Small intestine (tissue), 7 donors: ENCODE measurements at regions not wholly inside any gene's neighbourhood (a gene's known extent, or its start where the extent isn't known, plus 50 kb on each side); places are given as distances from the start of the nearest gene placed in this dataset.

Experiments used
- DNase-seq, 2 donors: peaks; one replicate each; pipeline versions ENCODE4 v3.0.0 to v3.0.0-alpha.2; 2013
- FAIRE-seq: peaks from 2 replicates; lab custom pipeline; 2012; peaks lifted over from hg19 to GRCh38; lab: Jason Lieb, UNC
- H3K27ac ChIP-seq, 3 donors: one replicate each; pipeline ENCODE4 v1.5.1; 2013; ENCODE audit warnings: low read length in 2 of 3, mild to moderate bottlenecking in 2 of 3, control low read depth in 1 of 3, inconsistent platforms in 1 of 3, low read depth in 1 of 3, moderate library complexity in 1 of 3
- H3K27me3 ChIP-seq, 3 donors: one replicate each; pipeline ENCODE4 v1.6.1; 2013; ENCODE audit warnings: low read length in 3 of 3, inconsistent platforms in 1 of 3; ENCODE audit not compliant: control insufficient read depth in 3 of 3, insufficient read depth in 3 of 3
- H3K36me3 ChIP-seq, 3 donors: one replicate each; pipeline ENCODE4 v1.6.1; 2013; ENCODE audit warnings: low read length in 3 of 3, inconsistent platforms in 1 of 3, low read depth in 1 of 3, mild to moderate bottlenecking in 1 of 3, moderate library complexity in 1 of 3; ENCODE audit not compliant: control insufficient read depth in 3 of 3, insufficient read depth in 2 of 3
- H3K4me1 ChIP-seq, 3 donors: one replicate each; pipeline ENCODE4 v1.6.1; 2013; ENCODE audit warnings: low read length in 2 of 3, inconsistent platforms in 1 of 3, low read depth in 1 of 3, mild to moderate bottlenecking in 1 of 3, moderate library complexity in 1 of 3; ENCODE audit not compliant: control insufficient read depth in 3 of 3, insufficient read depth in 2 of 3
- H3K4me3 ChIP-seq, 3 donors: one replicate each; pipeline ENCODE4 v1.5.1; 2013; ENCODE audit warnings: low read length in 3 of 3, control low read depth in 1 of 3, inconsistent platforms in 1 of 3, low read depth in 1 of 3, mild to moderate bottlenecking in 1 of 3, moderate library complexity in 1 of 3
- H3K9me3 ChIP-seq, 2 donors: one replicate each; pipeline ENCODE4 v1.6.1; 2013; ENCODE audit warnings: low read depth in 1 of 2, low read length in 1 of 2; ENCODE audit not compliant: control insufficient read depth in 2 of 2, insufficient read depth in 1 of 2
- WGBS, 3 donors: extraction: QIAGEN DNeasy Blood & Tissue Kit; methylation state at CpG; one replicate each; pipeline ENCODE4 v1.1.7; 2013; 5-methylcytosine and 5-hydroxymethylcytosine counted together
- donor health status: healthy with polysubstance abuse.
- donor health status: control.
- donor health status: control.
- donor health status: Bipolar disorder and iron deficiency.
- donor health status: healthy.

DNA sequence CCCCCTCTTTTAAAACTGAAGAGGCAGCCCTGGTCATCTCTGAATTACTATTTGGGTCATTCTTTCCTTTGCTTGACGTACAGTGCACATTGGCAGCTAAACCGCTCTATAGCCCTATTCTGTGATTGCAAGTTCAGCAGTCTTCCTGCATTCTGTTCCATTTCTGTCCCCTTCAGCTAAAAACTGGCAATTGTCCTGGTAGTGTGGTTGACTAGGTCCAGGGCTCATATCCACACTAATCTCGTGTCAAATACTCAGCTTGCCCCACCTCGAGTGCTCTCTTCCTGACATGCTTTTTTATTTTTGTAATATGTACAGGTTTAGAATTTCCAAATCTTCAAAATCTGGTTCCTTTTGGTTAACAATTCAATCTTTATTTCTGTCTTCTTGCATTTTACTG is 282.1 kb downstream of the THBS2 start:
- Histone ChIP-seq H3K36me3 (no peaks in the 10 kb centered on the region), H3K9me3 (no peaks in the 10 kb centered on the region), H3K27ac (no peak overlapping the region), H3K27me3 (peaks cover 0 to 2% (median 0%) of the 10 kb centered on the region in 3 donors), H3K4me3 (no peak overlapping the region), H3K4me1 (no peaks in the 10 kb centered on the region)
- FAIRE-seq: no peak
- WGBS, 3 donors: 76 to 84% (median 81%) methylated on average over 4 of the region's 4 CpGs
- no peak for DNase-seq

DNA sequence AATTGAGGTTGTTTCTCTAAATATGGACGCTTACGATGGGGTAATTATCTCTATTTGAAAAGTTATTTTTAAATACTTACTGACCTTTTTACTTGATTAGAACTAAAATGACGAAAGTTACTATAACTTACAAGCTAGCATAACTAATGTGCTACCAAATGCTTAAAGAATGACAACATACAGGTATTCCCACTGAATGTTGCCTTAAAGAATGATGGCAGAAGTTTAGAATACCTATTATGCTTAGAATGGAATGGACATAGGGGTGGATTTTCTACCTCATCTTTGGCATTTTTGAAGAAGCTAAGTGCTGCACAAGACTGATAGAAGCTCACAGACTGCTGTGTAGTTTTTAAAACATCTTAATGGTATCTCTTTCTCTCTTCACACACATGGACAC is 284.8 kb downstream of the THBS2 start:
- H3K36me3 ChIP-seq: no peaks in the 10 kb centered on the region
- WGBS, 3 donors: 89 to 92% (median 91%) methylated on average over 3 of the region's 3 CpGs
- FAIRE-seq (no peak), DNase-seq (no peak)
- no peak overlapping the region for H3K27ac ChIP-seq
- peaks cover 0 to 6% of the 10 kb centered on the region in 2 donors for H3K9me3 ChIP-seq
- H3K4me1 ChIP-seq: no peaks in the 10 kb centered on the region
- peaks cover 0 to 3% (median 0%) of the 10 kb centered on the region in 3 donors for H3K27me3 ChIP-seq
- H3K4me3 ChIP-seq: no peak overlapping the region

DNA sequence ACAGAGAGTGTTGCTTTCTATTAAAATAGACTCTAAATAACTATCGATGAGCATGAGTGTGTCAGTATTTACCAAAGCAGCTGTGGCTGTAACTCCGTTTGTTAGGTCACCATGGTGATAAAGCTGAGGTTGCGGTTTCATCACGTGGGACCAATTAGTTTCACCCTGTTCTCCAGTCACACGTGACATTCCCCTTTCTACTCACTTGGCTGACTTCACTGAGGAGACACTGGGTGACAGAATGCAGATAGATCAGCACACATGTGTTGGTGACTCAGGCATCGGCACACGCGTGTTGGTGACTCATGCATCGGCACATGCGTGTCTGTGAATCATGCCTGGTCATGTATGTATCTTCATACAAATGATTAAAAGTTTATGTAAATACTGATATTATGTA is 285.4 kb downstream of the THBS2 start:
- no peaks in the 10 kb centered on the region for H3K4me1 ChIP-seq
- H3K4me3 ChIP-seq: no peak overlapping the region
- peaks cover 0 to 3% (median 0%) of the 10 kb centered on the region in 3 donors for H3K27me3 ChIP-seq
- 11 to 62% (median 37%) methylated on average over 10 of the region's 10 CpGs for WGBS, 3 donors
- H3K27ac ChIP-seq: peak overlapping the region in 1 of 3 donors; percentile 45
- peak; percentile 23 for FAIRE-seq
- peak; percentile 79 to 86 for DNase-seq
- H3K9me3 ChIP-seq: peaks cover 0 to 6% of the 10 kb centered on the region in 2 donors
- H3K36me3 ChIP-seq: no peaks in the 10 kb centered on the region

GRCh38 chr6:168967281-168967925 is 286.2 kb downstream of the THBS2 start:
- no peaks in the 10 kb centered on the region for H3K4me1 ChIP-seq
- H3K27me3 ChIP-seq: peaks cover 0 to 3% (median 0%) of the 10 kb centered on the region in 3 donors
- FAIRE-seq (no peak), DNase-seq (no peak)
- 43 to 70% (median 61%) methylated on average over 3 of the region's 3 CpGs for WGBS, 3 donors
- peaks cover 0 to 6% of the 10 kb centered on the region in 2 donors for H3K9me3 ChIP-seq
- peak overlapping the region in 1 of 3 donors; percentile 31 for H3K27ac ChIP-seq
- no peak overlapping the region for H3K4me3 ChIP-seq
- no peaks in the 10 kb centered on the region for H3K36me3 ChIP-seq

- no peaks in the 10 kb centered on the region for H3K36me3 ChIP-seq
- peaks cover 0 to 2% (median 0%) of the 10 kb centered on the region in 3 donors for H3K27me3 ChIP-seq
- peaks cover 0 to 6% of the 10 kb centered on the region in 2 donors for H3K9me3 ChIP-seq
- H3K4me1 ChIP-seq: no peaks in the 10 kb centered on the region
- H3K4me3 ChIP-seq: no peak overlapping the region
- FAIRE-seq (no peak), DNase-seq (no peak)
- no peak overlapping the region for H3K27ac ChIP-seq
- WGBS, 3 donors: 78 to 89% (median 83%) methylated on average over 14 of the region's 14 CpGs
Measured at GRCh38 chr6:168964138-168964835, 289.4 kb downstream of the THBS2 start.

DNA sequence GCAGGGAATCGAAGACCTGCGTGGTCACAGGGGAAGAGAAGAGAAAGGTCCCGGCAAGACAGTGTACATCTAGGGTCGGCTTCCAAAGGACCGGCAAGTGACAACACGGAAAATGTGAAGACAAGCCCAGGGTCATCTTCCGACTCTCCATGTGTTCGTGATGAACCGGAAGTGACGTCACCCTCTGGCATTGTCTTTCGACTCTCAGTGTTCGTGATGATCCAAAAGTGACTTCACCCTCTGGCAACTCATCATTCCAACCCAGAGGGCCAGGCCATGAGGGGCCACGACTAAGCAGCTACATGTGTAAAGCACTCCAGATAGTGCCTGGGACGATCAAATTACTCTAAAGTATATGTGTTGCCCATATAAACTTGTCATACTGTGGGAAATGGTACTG is 290.8 kb downstream of the THBS2 start:
- FAIRE-seq (no peak), DNase-seq (no peak)
- WGBS, 3 donors: 81 to 94% (median 83%) methylated on average over 14 of the region's 14 CpGs
- Histone ChIP-seq H3K27me3 (peaks cover 0 to 2% (median 0%) of the 10 kb centered on the region in 3 donors), H3K4me3 (no peak overlapping the region), H3K36me3 (no peaks in the 10 kb centered on the region), H3K9me3 (peaks cover 0 to 6% of the 10 kb centered on the region in 2 donors), H3K27ac (no peak overlapping the region), H3K4me1 (no peaks in the 10 kb centered on the region)

DNA sequence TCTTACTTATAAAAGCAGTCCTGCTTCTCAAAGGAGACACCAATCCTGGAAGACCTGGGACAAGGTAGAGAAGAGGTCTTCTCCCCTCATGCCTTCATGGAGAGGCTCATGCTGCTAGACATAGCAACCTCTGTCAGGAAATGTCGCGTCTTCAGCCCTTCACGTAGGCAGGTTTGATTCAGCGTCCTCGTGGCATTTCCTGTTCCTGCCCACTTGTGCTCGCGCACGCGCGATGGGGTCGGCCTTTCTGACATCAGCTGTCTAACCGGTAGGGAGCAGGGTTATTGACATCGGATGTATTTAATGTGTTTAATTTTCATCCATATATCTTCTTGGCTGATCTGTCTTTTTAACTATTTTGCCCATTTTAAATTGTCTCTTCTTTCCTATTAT is 292.4 kb downstream of the THBS2 start:
- H3K36me3 ChIP-seq: no peaks in the 10 kb centered on the region
- 82 to 95% (median 92%) methylated on average over 13 of the region's 13 CpGs for WGBS, 3 donors

DNA sequence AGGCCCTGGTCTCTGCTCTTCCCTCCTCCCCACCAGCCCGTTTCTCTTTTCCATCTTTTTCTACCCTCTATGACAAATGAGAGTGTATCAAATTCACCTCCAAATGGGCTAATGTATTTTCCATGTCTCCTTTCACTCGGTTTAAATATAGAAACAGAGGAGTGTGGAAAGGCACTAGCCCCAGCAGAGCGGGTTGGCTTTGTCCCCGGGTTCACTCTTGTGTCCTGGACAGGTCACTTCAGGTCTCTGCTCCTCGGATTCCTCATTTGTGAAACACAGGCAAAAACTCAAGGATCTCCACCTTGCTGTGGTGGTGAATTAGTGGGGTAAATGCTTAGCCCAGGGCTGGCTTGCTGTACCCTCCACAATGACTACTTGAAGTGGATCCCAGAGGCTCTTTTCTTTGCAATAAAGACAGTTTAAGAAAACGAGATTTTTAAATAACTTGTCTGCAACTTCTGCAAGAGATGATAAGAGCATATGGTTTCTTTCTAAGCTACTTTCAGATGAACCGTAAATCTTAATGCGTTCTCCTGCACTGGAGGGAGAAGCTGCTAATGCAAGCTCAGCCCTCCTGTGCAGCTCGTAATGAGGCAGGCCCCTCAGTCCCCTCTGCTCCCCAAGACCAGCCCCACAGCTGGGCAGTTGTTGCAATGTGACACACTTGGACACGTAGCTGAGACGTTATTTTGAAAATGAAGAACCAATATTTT is 292.9 kb downstream of the THBS2 start:
- FAIRE-seq (no peak), DNase-seq (no peak)
- Histone ChIP-seq H3K36me3 (no peaks in the 10 kb centered on the region), H3K9me3 (peaks cover 0 to 6% of the 10 kb centered on the region in 2 donors), H3K27me3 (peaks cover 0 to 2% (median 0%) of the 10 kb centered on the region in 3 donors), H3K27ac (no peak overlapping the region), H3K4me3 (no peak overlapping the region), H3K4me1 (no peaks in the 10 kb centered on the region)
- WGBS, 3 donors: 67 to 80% (median 75%) methylated on average over 11 of the region's 11 CpGs

More for the DNA sequence above, 292.4 kb downstream of the THBS2 start:
- no peak overlapping the region for H3K4me3 ChIP-seq
- H3K27ac ChIP-seq: no peak overlapping the region
- no peak for FAIRE-seq
- H3K27me3 ChIP-seq: peaks cover 0 to 2% (median 0%) of the 10 kb centered on the region in 3 donors
- DNase-seq: no peak
- no peaks in the 10 kb centered on the region for H3K4me1 ChIP-seq
- H3K9me3 ChIP-seq: peaks cover 0 to 6% of the 10 kb centered on the region in 2 donors
